ENCODE measurements at regions not wholly inside any gene's neighbourhood (a gene's known extent, or its start where the extent isn't known, plus 50 kb on each side); places are given as distances from the start of the nearest gene placed in this dataset.

- no peak for DNase-seq
These were observed 61.9 kb upstream of the PTPRZ1 start for GRCh38 chr7:121810831-121811672.

DNA sequence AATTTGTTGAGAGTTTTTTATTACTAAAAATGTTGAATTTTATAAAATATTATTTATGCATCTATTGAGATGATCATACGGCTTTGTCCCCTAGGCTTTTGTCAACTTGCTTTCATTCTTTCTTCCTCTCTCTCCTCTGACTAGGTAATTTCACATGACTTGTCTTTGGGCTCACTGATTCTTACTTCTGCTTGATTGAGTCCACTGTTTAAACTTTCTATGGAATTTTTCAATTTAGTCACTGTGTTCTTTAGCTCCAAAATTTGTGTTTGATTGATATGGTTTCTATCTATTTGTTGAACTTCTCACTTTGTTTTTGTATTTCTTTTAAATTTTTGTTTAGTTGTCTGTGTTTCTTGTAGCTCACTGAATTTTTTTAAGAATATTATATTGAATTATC is 65.9 kb upstream of the PTPRZ1 start:
- DNase-seq: no peak

GRCh38 chr7:121803039-121803438 is 69.9 kb upstream of the PTPRZ1 start:
- DNase-seq: no peak

- DNase-seq: no peak
These were observed 71.9 kb upstream of the PTPRZ1 start for GRCh38 chr7:121800916-121801675.

- no peak for DNase-seq
These were observed 74.1 kb upstream of the PTPRZ1 start for GRCh38 chr7:121798896-121799295.

DNA sequence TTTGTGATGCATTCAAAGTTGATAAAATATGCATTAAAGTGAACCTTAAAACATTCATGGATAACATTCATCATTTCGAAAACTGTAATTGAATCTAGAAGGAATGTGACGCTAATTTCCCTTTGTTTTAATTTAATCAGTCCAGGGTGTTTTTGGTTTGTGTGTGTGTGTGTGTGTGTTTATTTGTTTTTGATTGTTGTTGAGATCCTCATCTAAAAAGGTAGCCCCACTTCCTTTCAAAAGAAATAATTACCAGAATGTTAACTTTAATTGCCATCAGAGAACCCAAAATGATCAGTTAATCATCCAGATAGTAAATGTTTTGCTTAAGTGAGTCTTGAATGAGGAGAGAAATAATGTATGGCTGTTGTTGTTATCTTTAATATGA is 74.5 kb upstream of the PTPRZ1 start:
- DNase-seq: no peak

- DNase-seq: no peak
These were observed 75.1 kb upstream of the PTPRZ1 start for GRCh38 chr7:121797657-121798452.

DNA sequence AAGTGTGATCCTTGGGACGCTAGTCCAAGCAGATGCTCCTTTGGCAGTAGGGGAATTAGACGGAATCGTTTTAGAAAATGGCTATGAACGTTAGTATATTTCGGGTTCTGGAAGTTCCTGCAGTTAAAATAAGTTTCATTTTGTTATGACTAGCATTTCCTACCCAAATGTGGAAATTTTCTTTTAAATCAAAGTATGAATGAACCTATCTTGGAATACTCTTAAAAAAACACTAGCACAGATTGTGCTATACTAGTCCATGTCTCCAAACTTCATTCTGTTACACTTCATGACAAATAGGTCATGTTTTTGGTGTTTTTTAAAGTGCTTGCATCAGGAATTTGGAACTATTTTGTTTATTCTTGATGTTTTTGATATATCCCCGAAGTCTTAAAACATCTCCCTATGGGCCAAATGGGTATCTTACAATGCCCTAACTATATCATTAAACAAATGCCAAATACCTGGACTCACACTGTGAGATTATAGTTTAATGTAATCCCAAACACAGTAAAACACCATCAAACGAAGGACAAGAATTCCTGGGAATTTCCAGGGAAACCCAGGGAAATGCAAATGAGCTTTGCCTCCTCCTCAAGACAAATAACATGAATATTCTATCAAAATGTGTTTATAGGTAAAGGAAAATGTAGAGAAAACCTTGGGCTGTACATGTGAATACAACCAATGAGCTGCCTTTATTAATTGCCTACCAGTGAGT is 75.9 kb upstream of the PTPRZ1 start:
- DNase-seq: no peak

GRCh38 chr7:121796381-121796780 is 76.6 kb upstream of the PTPRZ1 start:
- DNase-seq: no peak

DNA sequence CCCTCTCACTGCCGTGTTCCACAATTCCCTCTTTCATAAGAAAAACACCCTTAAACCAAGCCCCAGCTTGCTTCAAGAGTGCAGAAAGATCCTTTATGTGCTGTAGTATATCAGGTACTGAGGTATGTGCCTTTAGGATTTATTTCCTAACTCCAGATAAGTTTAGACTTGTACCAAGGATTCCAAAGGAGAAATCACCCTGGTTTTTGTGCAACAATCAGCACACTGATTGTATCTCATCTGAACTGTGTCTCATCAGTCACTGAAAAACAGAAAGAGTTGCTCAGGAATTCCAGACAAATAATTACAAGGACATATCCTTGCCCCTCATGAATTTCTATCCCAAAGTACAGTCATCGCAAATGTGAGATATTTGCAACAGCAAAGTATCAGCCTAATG is 77.2 kb upstream of the PTPRZ1 start:
- DNase-seq: no peak

DNA sequence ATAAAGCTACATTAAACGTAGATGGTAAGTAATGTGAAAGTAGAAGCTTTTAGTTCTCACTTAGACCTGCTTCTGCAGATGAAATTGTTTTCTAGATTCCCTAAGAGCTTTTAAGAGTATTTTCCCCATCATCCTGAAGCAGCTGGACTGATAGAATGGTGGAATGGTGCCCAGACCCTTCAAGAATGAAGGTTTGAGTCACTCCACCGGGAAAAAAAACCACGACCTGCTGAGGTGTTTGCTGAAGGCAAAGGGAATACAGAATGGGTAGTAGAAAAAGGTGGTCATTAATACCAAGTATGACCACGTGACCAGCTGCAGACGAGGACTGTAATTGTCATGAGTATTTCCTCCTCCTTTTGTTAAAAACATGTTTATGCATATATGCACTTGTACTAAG is 79.2 kb upstream of the PTPRZ1 start:
- DNase-seq: no peak

DNA sequence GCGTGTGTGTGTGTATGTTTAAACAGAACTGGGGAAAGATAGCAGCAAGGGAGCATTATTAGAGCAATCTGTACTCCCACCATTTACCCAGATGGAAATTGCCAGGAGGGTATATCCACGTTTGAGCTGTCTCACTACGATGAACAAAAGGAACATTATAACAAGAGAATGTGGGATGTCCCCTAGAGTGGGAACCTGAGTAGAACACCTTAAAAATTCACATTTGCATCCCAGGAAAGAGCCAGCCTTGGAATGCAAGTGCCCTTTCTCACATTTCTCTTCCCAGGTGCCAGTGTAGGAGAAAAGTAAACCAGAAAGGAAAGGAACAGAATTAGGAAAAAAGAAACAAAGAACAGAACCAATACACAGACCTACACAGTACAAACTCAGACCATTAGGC is 95.3 kb upstream of the PTPRZ1 start:
- no peak for DNase-seq

GRCh38 chr7:121774563-121774962 is 98.4 kb upstream of the PTPRZ1 start:
- no peak for DNase-seq

- no peak for DNase-seq
These were observed 106.3 kb upstream of the PTPRZ1 start for GRCh38 chr7:121766676-121767075.

DNA sequence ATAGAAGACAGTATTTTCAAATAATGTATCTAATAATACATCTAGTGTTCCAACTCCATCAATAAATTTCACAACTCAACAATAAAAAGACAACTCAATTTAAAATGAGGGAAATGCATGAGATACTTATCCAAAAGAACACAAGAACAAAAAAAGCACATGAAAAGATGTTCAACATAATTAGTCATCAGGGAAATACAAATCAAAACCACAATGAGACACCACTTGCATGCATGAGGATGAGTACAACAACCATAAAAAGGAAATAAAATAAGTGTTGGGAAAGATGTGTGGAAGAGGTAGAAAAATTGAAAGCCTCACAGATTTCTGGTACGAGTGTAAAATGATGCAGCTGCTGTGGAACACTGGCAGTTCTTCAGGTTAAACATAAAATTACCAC is 111.6 kb upstream of the PTPRZ1 start:
- DNase-seq: peak; percentile 8

DNA sequence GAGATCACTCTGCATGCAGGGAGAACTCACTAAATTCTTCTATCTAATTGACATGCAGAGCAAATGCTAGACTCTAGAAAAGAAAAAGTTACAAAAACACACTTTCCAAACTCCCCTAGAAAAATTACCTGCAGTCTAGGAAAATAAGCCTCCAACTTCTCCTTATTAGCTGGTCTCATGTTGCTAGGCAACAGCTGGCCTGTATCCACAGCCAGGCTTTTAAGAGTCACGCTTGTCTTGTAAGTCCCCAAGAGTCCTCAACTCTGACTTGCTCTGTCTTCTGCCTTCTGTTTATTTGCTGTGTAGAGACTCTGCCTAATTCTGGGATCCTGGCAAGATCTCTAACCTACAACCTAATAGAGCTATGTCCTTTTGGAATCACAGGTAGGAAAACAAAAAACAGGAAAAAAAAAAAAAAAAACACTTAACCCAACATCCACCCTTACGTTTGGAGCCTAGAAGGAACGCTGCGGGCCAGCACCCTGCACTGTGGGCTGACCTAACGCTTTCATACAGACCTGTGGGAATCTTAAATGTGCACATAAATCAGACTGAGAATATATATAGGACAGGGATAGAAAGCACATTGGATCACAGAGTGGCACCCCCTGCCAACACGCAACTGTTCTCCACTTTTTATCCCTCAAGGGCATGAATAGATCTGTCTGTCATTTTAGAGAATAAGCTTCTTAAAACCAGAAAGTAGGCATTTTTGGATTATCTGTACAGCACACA is 117.0 kb upstream of the PTPRZ1 start:
- no peak for DNase-seq

DNA sequence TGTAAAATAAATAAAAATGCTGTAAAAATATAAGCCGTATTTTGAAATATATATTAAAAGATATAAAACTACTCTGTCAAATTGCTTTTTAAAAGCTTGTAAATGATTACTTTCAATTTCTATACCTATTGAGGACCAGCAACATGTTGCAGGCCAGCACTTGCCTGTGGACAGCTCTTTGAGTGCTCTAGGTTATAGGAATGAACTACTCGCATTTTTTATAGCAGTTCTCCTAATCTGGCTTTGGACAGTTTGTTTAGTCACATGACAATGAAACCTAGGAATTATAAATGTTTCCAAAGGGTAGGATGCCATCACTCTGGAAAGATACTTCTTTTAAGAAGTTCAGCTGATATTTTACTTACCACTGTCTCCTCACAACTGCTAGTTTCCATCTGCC is 117.7 kb upstream of the PTPRZ1 start:
- no peak for DNase-seq

DNA sequence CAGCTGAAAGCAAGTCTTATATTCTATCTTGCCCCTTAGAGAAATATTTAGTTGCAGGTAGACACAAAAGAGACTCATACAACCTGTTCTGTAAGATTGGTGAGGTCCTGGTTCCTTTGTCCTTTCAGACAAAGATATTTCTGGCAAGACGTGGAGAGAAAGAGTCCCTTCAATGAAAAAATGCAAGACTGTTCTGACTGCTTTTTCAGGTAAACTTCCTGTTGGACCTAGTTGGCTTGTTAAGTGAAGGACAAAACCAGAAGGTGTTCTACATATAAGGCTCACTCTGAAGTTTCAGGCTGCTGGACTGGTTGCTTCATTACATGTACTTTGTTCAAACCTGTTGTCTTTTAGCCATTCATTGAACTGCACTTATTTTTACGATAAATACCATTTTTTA is 119.0 kb upstream of the PTPRZ1 start:
- no peak for DNase-seq

DNA sequence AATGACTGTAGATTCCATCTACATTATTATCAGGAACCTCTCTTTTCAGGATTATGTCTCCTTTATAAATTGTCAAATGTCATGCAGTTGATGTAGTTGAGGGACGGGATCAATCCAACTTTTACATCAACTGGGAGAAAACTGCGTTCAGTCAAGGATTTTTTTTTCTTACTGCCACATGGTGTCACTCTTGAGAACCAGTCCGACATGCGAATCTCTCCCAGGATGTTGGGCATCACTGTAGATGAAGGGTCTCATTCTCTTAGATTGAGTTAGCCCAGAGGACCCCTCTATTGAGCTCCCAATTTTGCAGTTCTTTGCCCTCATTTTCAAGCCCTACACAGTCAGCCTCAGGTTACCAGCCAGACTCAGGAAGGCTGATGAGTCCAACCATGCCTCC is 120.3 kb upstream of the PTPRZ1 start:
- peak; percentile 17 for DNase-seq

DNA sequence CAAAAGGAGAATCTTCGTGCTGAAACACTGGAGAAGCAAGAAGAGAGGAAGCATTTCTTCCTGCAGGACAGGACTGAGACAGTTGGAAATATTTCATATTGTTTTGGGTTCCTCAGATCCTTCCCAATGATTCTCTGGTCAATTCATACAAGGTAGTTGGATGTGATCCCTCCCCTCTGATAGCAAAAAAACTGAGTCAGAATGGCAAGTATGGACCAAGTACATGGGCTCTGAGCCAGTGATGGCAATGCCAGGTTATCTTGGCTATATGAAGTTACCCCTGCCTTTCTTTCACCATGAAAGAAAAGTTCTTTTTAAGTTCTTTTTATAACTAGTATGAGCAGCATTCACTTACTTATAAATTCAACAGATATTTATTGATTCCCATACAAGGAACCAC is 124.4 kb upstream of the PTPRZ1 start:
- no peak for DNase-seq

DNA sequence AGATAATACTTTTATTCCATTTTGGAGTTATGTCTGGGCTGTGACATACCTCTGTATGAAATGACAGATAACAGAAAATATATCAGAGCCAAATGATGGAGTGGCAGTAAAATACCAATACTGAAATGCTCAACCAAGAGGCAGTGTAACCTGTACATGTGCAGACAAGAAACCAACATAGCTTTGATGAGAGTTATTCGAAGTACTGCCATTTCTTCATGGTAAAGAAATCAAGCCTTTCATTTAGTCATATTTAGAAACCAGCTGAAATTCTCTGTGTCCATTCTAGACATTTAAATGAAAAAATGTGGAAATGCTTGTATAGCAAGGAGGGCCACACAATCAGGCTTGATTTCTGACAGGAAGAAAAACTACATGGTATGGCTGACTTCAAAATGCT is 127.1 kb upstream of the PTPRZ1 start:
- no peak for DNase-seq

DNA sequence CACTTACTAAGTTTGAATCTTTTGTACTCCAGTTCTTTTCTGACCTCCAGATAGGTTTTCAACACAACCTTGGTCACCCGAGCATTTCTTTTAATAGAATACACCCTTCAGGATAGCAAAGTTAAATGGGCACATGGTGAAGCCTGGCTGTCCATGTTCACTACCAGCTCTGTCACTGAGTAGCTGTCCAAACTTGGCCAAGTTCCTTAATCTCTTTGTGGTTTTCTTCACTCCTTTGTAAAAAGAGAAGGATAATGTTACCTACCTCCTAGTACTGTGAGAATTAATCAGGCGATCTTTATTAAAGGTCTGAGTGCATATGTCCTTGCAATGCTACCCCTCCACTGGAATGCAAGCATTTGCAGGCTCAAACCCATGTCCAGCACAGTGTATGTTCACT is 128.1 kb upstream of the PTPRZ1 start:
- no peak for DNase-seq

All from fibroblast of skin of back (primary cell).